DMS79 (cell line): ENCODE measurements at regions not wholly inside any gene's neighbourhood (a gene's known extent, or its start where the extent isn't known, plus 50 kb on each side); places are given as distances from the start of the nearest gene placed in this dataset.
"Not testable (repeated sequence)": the region's sequence is repeated elsewhere in the genome, so short reads cannot be mapped to it uniquely, and the experiment has no call there.

Source experiments
- DNase-seq: peaks from one replicate; lab custom pipeline; 2025; lab: John Stamatoyannopoulos, UW

DNA sequence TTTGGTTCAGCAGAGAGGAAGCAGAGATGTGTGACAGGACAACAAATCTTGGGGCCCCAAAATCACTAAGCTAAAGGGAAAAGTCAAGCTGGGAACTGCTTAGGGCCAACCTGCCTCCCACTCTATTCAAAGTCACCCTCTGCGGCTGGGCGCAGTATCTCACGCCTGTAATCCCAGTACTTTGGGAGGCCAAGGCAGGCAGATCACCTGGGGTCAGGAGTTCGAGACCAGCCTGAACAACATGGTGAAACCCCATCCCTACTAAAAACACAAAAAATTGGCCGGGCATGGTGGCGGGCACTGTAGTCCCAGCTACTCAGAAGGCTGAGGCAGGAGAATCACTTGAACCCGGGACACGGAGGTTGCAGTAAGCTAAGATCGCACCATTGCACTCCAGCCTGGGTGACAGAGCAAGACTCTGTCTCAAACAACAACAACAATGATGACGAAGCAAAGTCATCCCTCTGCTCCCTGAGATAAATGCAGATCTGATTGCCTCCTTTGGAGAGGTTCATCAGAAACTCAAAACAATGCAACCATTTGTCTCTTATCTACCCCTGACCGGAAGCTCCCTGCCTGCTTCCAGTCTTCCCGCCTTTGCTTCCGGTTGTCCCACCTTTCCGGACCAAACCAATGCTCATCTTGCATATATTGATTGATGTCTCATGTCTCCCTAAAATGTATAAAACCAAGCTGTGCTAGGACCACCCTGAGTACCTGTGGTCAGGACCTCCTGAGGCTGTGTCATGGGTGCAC lies 136.4 kb upstream of the AFDN start:
- not testable (repeated sequence) for DNase-seq

DNA sequence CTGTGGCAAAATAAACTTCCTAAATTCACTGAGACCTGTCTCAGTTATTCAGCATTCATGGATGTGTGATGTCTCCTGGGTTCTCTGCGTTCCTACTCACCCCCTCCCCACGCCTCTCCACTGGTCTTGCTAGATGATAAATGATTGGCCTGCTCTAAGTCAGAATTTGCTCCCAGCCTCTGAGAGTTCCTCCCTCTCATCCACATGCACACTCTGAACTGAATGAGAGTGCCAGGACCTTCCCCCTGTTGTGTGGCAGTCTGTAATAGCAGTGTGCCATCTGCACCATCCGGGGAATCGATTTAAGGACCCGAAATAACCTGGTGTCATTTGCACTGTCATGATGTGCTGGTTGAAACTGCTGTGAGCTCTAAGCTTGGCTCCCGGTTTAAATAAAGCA lies 135.8 kb upstream of the AFDN start:
- no peak for DNase-seq

DNA sequence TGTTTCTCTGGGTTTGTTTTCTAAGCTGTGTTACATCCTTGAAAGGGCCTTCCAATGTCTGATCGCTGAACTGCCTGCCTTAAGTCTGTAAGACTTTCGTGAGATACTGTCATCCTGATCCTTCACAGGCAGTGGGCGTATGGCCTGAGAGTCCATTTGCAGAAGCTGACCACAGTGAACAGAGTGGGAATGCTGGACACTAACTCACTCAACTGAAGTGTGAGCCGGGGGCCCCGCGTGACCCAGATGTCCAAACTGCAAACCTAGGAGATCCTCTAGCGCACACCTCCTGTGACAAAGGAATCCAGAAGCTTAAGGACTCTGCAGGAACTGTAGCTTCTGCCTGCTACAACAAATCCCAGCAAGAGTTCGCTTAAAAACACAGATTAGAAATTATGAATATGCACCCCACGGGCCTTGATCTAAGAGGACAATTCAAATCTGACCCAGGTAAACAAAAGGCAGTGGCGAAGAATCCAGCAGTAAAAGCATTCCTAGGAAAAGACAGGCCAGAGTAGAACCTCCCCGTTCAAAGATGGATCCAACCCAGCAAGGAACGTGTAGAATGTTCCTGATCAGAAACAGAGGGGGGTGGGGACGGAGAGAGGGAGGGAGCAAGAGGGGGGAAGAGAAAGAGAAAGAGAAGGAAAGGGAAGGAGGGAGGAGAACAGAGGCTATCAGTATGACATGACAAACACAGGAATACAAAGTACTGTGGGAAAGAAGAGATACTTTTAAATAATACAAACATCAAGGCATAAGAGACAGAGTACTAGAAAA lies 135.0 kb upstream of the AFDN start:
- no peak for DNase-seq

DNA sequence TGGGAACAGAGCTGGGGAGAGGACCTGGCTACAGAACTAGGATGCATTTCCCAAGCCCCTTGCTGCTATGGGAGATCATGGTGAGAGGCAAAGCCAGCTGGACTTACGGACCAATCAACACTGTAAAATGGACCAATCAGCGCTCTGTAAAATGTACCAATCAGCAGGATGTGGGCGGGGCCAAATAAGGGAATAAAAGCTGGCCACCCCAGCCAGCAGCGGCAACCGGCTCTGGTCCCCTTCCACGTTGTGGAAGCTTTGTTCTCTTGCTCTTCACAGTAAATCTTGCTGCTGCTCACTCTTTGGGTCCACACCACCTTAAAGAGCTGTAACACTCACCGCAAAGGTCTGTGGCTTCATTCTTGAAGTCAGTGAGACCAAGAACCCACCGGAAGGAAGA lies 133.2 kb upstream of the AFDN start:
- DNase-seq = not testable (repeated sequence)

DNA sequence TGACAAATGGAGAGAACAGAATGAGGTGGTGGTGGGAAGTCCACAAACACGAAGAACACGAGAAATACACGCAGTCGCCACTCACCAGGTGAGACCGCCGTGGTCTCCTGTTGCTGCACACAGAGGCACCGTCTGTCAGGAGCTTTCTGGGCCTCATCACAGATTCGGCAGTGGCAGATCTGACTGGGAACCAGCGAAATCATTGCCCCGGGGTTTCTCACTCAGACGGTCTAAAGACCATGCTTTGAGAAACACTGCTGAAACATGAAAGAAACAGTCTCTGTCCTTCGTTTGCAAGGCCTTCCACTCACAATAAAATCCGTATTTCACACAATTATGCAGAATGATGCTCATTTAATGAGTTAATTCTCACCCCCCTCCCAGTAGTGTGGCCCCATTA lies 130.9 kb upstream of the AFDN start:
- no peak for DNase-seq

DNA sequence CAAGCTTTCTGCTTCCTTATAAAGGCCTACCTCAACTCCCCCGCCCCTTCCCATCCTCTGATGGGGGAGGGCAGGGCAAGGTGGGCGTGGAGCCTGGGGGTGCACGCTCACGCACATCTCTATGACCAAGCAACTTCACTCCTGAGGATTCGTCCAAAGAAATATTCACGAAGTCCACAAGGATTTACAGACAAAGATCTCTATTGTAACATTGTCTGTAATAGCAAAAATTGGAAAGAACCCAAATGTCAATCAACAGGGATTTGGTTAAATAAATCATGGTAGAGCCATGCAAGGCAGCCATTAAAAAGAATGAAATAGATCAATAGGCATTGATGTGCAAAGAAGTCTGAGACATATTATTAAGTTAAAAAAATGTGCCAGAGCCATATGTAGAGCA lies 130.4 kb upstream of the AFDN start:
- no peak for DNase-seq

DNA sequence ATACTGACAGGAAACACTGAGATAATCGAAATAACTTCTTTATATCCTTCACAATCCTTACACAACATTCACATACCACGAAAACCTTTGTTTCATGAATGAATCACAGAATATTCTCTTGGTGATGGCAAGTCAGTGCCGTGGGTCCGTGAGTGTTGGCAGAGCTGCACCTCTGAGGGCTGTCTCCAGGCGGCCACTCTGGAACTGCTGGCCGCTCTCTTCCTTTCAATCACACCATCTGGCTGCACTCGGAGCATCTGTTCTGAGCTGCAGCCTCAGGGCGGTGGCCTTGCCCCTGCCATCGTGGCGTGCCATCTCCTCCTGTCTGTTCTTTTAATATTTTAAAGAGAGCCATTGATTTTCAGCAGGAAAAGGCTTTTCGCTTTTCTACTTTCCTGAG lies 129.4 kb upstream of the AFDN start:
- no peak for DNase-seq

DNA sequence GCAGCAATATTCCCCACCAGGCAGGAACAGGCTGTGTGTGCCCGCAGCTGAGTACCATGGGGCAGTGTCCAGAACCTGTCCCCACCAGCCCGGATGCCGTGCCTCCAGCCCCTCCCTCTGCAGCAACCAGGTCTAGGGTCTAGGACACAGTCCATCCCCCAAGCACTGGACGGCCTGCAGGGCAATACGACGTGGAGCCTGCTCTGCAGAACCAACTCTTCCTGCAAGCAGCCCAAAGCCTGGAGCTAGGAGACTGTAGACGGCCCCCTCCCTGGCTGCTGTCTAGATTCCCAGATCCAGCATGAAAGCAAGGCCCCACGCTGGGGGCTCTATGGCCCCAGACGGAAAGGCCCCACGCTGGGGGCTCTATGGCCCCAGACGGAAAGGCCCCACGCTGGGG lies 128.2 kb upstream of the AFDN start:
- DNase-seq = no peak

DNA sequence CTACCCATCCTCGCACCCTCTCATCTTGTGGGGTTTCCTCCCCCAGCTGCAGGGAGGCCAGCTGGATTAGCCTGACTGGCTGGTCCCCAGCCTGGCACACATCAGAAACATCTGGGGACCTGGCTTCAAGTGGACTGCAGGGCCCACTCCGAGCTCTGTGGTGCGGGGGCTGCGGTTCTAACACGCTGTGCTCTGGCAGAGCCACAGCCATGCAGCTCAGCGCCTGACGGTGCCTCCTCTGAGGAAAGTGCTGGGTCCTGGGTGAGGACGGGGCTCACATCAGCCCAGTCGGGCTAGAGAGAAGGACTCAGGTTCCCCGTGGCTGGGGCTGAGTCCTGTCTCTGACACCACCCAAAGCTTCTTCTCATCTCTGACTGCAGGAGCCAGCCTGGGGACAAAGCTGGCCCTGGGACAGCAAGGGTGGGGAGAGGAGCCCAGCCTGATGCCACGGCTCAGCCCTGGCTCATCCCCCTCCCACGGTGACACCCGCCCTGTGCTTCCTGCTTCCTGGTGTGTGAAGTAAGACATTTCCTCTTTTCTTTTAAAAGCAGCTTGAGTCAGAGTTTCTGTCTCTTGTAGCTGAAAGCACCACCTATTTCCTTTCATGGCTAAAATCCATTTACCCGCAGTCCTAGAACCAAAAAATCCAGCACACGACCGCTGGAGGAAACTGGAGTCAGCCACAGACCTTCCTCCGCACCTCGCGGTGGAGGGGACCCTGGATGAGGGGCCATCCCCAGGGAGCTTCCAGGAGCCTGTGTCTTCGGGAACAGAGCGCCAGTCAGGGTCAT lies 127.4 kb upstream of the AFDN start:
- DNase-seq = no peak

DNA sequence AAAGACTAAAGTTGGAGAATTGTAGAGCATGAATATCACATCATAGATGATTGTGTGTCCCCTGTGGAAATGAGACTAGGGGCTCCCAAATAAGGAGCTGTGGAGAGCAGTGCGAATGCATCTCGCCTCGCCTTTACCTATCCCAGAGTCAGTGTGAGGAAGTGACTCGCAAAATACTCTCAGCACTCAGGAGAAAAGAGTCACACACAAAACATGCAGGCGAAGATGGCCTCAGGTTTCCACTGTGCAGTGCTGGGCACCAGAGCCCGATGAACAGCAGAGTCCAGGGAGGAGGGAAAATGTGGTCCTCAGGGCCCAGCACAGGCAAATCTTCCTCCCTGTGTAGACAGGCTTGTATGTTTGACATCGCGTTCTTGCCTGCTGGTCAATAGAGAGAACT lies 126.5 kb upstream of the AFDN start:
- DNase-seq = no peak

DNA sequence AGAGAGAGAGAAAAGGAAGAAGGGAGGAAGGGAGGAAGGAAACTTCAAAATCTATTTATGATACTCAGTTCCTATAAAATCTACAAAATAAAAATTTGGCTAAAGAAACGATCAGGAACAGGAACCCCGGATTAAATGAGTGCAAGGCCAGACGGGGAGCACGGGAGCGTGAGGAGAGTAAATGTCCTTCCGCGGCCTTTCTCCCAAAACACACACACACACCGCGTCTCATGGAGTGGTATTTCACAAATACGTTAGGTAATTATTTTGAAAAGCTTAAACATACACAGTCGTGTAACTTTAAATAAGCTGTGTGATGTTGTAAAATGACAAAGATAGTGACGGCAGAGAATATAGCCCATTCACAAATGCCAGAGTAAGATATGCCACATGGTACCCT lies 125.7 kb upstream of the AFDN start:
- DNase-seq = no peak

DNA sequence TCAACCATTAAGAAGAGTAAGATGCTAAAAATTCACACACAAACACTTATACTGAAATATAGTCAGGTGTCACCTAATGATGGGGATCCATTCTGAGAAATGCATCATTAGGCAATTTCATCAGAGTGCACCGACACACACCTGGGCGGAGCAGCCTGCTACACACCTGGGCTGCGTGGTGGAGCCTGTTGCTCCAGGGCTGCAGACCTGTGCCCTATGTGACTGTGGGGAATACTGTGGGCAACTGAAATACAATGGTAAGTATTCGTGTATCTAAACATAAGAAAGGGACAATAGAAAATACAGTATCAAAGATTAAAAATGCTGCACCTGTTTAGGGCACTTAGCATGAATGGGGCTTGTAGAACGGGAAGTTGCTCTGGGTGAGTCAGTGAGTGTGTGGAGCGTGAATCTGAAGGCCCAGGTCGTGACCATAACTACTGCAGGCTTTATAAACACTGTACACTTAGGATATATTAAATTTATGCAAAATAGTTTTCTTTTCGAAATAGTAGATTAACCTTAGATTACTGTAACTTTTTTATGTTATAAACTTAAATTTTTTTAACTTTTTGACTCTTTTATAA lies 124.4 kb upstream of the AFDN start:
- no peak for DNase-seq

DNA sequence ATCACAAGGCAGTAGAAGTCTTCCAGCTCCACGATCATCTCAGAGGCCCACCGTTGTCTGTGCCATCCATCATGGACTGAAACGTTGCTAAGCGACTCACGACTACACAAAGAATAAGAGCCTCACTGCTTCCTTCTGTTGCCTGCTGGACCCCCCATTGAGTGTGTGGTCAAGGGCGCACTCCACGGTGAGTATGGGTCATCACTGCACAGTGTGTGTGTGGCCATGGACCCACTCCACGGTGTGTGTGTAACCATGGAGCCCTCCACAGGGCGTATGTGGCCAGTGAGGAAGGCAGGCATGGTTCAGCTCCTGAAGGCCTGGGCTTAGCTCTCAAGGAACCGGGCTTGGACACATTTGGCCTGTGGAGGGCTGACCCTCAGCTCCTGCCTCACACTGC lies 123.4 kb upstream of the AFDN start:
- no peak for DNase-seq

DNA sequence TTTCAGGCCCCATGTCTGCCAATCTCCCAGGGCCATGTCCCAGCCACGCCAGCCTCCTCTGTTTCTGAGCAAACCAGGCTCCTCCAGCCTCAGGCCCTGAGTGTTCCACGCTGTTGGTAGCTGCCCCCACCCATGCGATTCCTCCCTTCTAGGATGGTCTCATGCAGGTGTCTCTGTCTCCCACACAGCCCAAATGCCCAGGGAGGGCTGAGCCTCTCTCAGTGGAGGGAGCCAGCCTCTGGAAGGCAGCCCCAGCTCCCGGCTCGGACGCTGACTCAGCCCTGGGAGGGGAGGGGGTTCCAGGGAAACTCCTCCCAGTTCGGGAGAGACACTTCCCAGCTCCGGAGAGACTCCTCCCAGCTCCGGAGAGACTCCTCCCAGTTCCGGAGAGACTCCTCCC lies 122.9 kb upstream of the AFDN start:
- DNase-seq = no peak

DNA sequence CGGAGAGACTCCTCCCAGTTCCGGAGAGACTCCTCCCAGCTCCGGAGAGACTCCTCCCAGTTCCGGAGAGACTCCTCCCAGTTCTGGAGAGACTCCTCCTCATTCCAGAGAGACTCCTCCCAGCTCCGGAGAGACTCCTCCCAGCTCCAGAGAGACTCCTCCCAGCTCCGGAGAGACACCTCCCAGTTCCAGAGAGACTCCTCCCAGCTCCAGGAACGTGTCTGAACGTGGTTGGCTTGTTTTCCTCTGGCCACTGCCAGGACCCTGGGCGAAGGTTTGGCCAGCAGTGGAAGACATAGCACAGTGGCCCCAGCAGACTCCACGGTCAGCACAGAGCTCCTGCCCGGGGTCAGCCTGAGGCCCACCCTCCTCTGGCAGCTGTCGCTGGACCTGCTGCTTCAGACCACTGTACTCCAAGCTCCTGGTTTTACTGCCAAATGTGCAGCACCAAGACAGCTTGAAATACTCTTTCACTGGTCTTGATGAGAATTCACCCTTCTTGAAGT lies 122.3 kb upstream of the AFDN start:
- DNase-seq = no peak

DNA sequence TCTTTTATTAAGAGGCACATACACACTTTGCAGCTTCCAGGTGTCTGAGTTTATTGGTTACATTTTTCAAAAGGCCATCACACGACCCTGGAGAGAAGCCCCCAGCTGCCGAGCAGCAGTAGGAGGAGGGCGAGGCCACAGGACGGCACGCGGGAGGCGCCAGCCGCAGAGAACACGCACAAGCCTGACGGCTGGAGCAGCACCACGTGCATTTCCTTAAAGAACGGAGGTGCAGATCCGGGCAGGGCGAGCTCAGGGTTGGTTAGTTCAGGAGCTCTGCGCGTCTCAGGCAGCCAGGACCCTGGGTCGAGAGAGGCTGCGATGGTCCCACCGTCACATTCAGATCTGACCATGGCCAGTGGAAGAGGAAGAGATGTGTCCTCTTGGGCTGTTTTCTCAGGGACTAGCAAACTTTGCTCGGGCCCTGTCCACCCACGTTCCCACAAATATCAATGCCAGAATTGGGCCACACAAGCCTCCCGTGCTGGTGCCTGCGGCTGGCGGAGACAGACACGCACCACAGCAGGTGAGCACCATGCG lies 121.4 kb upstream of the AFDN start:
- DNase-seq = no peak

DNA sequence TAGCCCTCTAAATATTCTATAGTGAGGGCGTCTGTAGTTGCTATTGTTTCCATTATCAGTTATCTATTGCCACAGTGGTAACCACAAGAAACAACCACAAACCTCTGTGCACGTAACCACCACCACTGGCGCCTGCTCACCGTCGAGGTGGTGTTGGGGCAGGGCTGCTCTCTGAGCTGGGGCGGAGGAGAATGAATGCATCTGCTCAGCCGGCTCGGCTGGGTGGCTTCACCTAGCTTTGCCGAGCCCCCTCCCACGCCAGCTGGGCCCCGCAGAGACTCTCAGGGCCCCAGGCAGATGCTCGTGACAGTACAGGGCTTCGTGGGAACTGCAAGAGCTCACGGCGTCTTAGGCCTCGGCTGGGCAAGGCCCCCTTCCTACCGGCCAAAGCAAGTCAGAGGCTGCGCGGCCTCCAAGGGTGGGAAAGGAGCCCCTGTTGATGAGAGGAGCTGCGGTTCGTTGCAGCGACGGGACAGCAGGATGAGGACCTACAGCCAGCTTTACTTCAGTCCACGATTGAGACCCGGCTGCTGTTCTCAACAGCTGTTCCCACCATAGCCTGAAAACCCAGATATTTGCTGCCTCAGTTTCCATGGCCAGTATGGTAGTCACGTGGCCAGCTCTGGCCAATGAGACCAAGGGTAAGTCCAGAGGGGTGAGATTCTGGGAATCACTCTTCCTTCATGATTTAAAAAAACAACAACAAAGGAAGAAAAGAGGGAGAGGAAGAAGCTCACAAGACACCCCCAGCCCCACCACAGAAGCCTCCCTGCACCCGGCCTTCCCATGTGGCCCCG lies 120.2 kb upstream of the AFDN start:
- no peak for DNase-seq

DNA sequence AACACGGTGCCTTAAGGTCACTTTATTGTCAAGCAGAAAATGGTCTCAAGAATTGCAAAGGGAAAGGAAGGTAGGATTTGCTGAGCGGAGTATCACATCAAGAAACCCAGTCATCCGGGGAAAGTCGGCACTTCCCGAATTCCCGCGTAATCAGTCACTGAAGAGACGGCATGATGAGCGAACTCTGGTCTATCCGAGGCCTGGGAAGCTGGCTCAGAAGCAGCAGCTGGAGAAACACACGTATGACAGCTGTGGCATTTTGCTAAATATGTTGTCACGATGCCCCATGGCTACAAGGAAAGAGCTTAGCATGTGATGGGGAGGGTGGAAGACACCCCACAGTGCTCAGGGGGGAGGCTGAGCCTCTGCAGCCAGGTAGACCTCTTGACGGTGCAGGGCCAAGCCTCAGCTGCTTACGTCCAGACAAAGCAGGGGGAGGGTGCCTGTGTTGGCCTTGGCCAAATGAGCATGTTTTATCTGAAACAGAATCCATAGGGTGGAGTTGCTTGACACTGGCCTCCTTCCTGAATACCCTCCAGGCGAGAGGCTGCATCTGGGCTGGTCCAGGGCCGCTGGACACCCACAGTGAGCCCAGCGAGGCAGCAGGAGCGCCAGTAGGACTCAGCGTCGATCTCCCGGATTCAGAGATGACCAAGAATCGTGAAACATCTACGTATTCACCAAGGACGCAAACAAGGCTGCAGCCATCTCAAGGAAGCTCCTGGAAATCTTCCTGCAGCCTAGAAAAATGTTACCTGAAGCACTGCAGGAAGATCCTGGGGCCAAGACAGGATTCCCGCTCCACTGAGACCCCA lies 118.8 kb upstream of the AFDN start:
- DNase-seq = no peak

DNA sequence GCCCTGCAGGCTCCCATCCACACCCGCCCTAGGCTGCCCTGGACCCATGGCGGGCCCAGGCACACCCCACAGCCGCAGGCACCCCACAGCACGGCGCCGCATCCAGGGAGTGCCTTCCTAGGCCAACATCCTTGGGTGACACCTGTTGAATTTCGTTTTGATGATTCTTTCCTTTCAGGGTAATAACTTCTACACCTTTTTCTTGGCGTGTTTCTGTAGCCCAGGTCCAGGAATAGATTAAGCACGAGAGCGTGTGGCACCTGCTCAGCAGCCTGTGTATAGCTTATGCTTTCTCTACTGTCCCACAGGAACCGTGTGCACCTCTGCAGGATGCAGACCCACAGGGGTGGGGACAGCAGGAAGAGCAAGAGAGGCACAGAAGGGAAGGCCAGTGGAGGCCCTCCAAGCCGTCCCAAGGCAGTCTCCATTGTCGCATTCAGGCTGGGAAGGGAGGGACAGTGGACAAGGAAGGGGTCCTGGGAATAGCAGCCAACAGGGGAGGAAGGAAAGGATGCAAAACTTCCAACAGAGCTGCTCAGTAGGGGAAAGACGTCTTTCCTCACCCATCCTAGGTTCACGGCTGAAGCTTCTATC lies 118.1 kb upstream of the AFDN start:
- no peak for DNase-seq

DNA sequence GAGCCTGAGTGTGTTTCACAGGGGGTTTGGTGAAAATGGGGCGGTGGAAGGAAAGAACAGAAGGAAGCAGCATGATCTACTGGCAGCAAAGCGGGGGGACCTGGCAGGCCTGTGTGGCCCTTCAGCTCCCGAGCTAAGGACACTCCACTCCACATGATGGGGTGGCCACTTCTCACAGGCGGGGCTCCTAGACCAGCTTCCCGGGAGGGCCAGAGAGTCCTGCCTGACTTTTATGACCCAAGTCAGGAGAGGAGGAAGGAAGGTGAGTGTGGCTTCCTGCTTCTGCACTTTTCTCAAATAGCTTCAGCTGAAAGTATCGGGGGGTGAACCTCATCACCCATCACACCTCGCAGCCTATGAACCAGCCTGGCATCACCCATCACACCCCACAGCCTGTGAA lies 117.5 kb upstream of the AFDN start:
- DNase-seq = no peak
